PC-3 (cell line): ENCODE measurements at regions not wholly inside any gene's neighbourhood (a gene's known extent, or its start where the extent isn't known, plus 50 kb on each side); places are given as distances from the start of the nearest gene placed in this dataset.

Experiments used
- ATAC-seq: fragments of 200-7000 bp; cut with Tn5 transposase; 2 replicates; pipeline ENCODE4 v1.9.1; 2020; ENCODE audit warnings: mild to moderate bottlenecking, moderate library complexity
- BruUV-seq: library from RNA; stranded (reverse); fragments of 400-500 nt; replicated peaks from 2 replicates; lab custom pipeline; 2021; lab: Mats Ljungman, UMichigan
- CTCF ChIA-PET: fragments of 300-600 bp; sonication (Branson Sonifier 250); formaldehyde crosslinking; loops from one replicate; lab custom pipeline; 2022; ENCODE audit warnings: antibody characterized with exemption; lab: Charles Lee
- POLR2A ChIA-PET: fragments of 300-600 bp; sonication (Branson Sonifier 250); formaldehyde crosslinking; loops from one replicate; lab custom pipeline; 2022; ENCODE audit warnings: antibody characterized with exemption; ENCODE audit not compliant: unreplicated experiment; lab: Charles Lee
- DNase-seq: peaks from one replicate; pipeline ENCODE4 v3.0.0-alpha.2; 2015
- H2AFZ ChIP-seq: fragments of 300-600 bp; sonication (generic); 2 replicates; pipeline ENCODE4 v1.6.0; 2016; ENCODE audit warnings: antibody characterized with exemption, low read length
- H3F3A ChIP-seq: fragments of 300-600 bp; sonication (generic); one replicate; pipeline ENCODE4 v1.6.0; 2017; ENCODE audit warnings: antibody characterized with exemption, low read length, control low read depth, mild to moderate bottlenecking; ENCODE audit not compliant: unreplicated experiment
- H3K27ac ChIP-seq: fragments of 300-600 bp; sonication (generic); 2 replicates; pipeline ENCODE4 v1.5.1; 2016; ENCODE audit warnings: mild to moderate bottlenecking, low read length
- H3K27me3 ChIP-seq: fragments of 300-600 bp; sonication (generic); 2 replicates; pipeline ENCODE4 v1.6.1; 2016; ENCODE audit warnings: low read length, mixed read lengths
- H3K36me3 ChIP-seq: fragments of 300-600 bp; sonication (generic); 2 replicates; pipeline ENCODE4 v1.6.1; 2016; ENCODE audit warnings: low read depth, mixed run types, low read length, mixed read lengths
- H3K4me1 ChIP-seq: fragments of 300-600 bp; sonication (generic); 2 replicates; pipeline ENCODE4 v1.5.1; 2016; ENCODE audit warnings: low read length; ENCODE audit not compliant: insufficient read depth
- H3K4me2 ChIP-seq: fragments of 300-600 bp; sonication (generic); 2 replicates; pipeline ENCODE4 v1.6.0; 2016; ENCODE audit warnings: low read length
- H3K4me3 ChIP-seq: fragments of 300-600 bp; sonication (generic); 2 replicates; pipeline ENCODE4 v1.5.1; 2016; ENCODE audit warnings: mild to moderate bottlenecking, low read length, mixed read lengths
- H3K79me2 ChIP-seq: fragments of 300-600 bp; sonication (generic); 2 replicates; pipeline ENCODE4 v1.6.1; 2017; ENCODE audit warnings: low read length, mixed read lengths
- H3K9ac ChIP-seq: fragments of 300-600 bp; sonication (generic); 2 replicates; pipeline ENCODE4 v1.6.0; 2016; ENCODE audit warnings: mild to moderate bottlenecking, low read length
- H3K9me2 ChIP-seq: fragments of 300-600 bp; sonication (generic); replicated peaks from 2 replicates; pipeline ENCODE4 v1.6.1; 2016; ENCODE audit warnings: mixed run types, low read length, mixed read lengths
- H3K9me3 ChIP-seq: fragments of 300-600 bp; sonication (generic); 2 replicates; pipeline ENCODE4 v1.6.1; 2016; ENCODE audit warnings: low read length, mixed read lengths
- H4K20me1 ChIP-seq: fragments of 300-600 bp; sonication (generic); 2 replicates; pipeline ENCODE4 v1.6.1; 2016; ENCODE audit warnings: low read length, mixed read lengths
- CTCF ChIP-seq: fragments of 300-600 bp; sonication (generic); conservative IDR thresholded peaks from 2 replicates; pipeline ENCODE4 v1.5.1; 2017; ENCODE audit warnings: antibody characterized with exemption, low read depth, mild to moderate bottlenecking, low read length
- EZH2 ChIP-seq: fragments of 300-600 bp; sonication (generic); IDR thresholded peaks from one replicate; pipeline ENCODE4 v1.6.1; 2017; ENCODE audit warnings: antibody characterized with exemption, mild to moderate bottlenecking, low read length; ENCODE audit not compliant: unreplicated experiment
- EZH2phosphoT487 ChIP-seq: fragments of 300-600 bp; sonication (generic); IDR thresholded peaks from 2 replicates; pipeline ENCODE4 v1.6.1; 2018; ENCODE audit warnings: mild to moderate bottlenecking, antibody characterized with exemption, low read length, borderline replicate concordance
- intact Hi-C: fragments of 100-400 bp; cut with micrococcal nuclease; formaldehyde crosslinking; loops from 2 replicates; pipeline ENCODE4 v1.9.0; 2023

DNA sequence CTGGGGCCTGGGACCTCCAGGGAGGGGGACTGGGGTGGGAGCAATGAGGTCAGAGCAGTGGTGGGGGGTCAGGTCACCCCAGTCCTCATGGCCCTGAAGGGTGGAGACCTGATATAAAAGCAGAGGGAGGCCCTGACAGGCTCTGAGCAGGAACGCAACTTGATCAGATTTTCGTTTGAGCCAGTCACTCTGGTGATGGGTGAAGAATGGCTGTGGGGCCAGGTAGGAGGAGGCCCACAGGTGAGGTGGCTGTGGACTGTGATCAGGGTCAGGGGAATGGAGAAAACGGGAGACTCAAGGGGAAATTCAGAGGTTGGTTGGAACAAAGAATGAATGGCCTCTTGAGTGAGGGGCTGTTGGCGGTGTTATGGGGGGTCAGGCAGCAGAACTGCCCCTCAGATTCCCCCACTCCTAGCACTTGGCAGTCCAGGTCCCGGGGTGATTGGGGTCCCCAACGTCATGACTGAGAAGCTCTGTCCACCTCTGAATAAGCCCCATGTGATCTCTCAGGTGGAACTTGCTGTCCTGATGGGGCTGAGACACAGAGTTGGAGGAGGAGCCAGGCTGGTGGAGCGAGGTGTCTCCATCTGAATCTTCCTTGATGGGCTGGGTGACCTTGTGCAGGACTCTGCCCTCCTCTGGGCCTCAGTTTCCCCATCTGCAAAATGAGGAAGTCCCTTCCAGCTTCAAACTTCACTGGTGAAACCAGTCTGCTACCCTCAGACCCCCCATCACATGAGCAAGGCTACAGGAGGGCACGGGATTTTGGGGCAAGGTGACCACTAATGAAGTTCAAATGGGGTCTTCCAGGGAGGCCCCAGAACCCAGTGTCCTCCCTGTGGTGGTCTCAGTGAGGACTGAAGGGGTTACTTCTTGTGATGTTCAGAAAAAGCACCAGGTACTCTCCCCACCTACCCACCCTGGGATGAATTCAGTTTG, 683.0 kb downstream of the MATN1 start:
- intact Hi-C loops: no loop called here
- H3K9me3 ChIP-seq: no peaks in the 10 kb centered on the region
- H2AFZ ChIP-seq: no peak overlapping the region
- DNase-seq: no peak
- H3K79me2 ChIP-seq: no peaks in the 10 kb centered on the region
- no peaks in the 10 kb centered on the region for H3K9me2 ChIP-seq
- ChIA-PET CTCF (no interaction called here), POLR2A (no interaction called here)
- no peak overlapping the region for H3K27ac ChIP-seq
- H3F3A ChIP-seq: no peaks in the 10 kb centered on the region
- ATAC-seq: no peak
- H3K4me1 ChIP-seq: no peaks in the 10 kb centered on the region
- no peaks in the 10 kb centered on the region for H4K20me1 ChIP-seq
- no peak overlapping the region for H3K4me2 ChIP-seq
- H3K4me3 ChIP-seq: no peak overlapping the region
- no peak for TF ChIP-seq CTCF
- no peak for TF ChIP-seq EZH2
- no peak for TF ChIP-seq EZH2phosphoT487
- H3K9ac ChIP-seq: no peak overlapping the region
- H3K27me3 ChIP-seq: no peaks in the 10 kb centered on the region
- no TSS peak for BruUV-seq
- no peaks in the 10 kb centered on the region for H3K36me3 ChIP-seq

- Histone ChIP-seq H3K27me3 (no peaks in the 10 kb centered on the region), H3K9ac (no peak overlapping the region), H3K4me1 (no peaks in the 10 kb centered on the region), H3F3A (no peaks in the 10 kb centered on the region), H3K9me3 (no peaks in the 10 kb centered on the region), H2AFZ (no peak overlapping the region), H3K36me3 (no peaks in the 10 kb centered on the region), H3K4me3 (no peak overlapping the region), H4K20me1 (no peaks in the 10 kb centered on the region), H3K27ac (no peak overlapping the region), H3K9me2 (no peaks in the 10 kb centered on the region), H3K4me2 (no peak overlapping the region), H3K79me2 (no peaks in the 10 kb centered on the region)
- POLR2A ChIA-PET: no interaction called here
- BruUV-seq: no TSS peak
- DNase-seq: no peak
- TF ChIP-seq EZH2 (no peak), CTCF (no peak), EZH2phosphoT487 (no peak)
- intact Hi-C loops: no loop called here
- ATAC-seq: no peak
- CTCF ChIA-PET: no interaction called here
These were observed 683.9 kb downstream of the MATN1 start for GRCh38 chr1:30039354-30040080.
